Fibroblast of peridontal ligament (primary cell): ENCODE measurements at regions not wholly inside any gene's neighbourhood (a gene's known extent, or its start where the extent isn't known, plus 50 kb on each side); places are given as distances from the start of the nearest gene placed in this dataset.

Experiments used
- DNase-seq: peaks from one replicate; pipeline ENCODE4 v3.0.0-alpha.2; 2010; ENCODE audit errors: extremely low read depth

DNA sequence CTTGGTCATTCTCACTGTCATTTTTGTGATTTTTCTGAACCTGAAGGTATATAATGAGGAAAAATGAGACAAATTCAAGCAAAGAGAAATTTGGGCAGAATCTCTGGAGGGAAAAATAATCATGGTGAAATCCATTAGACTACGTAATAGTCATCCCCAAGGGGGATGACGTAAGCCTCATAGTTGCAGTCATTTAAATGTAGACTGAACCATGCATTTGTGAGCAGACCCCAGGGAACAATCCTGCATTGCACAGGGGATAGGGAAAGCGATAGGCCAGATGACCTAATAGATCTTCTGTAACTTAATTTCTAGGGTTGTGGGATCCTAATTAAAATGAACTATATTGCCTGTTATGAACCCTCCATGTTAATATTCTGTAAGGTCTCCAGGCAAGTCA is 167.4 kb upstream of the C1orf21 start:
- peak; percentile 28 for DNase-seq

DNA sequence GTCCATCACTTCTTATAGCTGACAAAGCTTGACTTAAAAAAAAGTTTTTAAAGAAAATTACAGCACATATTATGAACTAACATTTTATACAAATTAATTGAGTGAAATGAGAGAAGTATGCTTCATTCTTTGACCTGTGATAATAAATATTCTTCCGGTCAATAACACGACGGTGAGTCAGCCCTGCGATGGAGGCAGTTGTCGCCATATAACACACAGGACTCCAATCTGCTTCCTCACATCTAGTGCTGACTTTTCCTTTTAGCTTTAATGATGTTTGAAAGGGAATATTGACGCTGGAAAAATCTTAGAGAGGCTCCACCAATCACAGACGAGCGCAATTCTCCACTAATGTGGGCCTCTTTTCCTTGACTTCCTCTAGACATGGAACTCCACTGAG is 166.9 kb upstream of the C1orf21 start:
- DNase-seq = no peak

DNA sequence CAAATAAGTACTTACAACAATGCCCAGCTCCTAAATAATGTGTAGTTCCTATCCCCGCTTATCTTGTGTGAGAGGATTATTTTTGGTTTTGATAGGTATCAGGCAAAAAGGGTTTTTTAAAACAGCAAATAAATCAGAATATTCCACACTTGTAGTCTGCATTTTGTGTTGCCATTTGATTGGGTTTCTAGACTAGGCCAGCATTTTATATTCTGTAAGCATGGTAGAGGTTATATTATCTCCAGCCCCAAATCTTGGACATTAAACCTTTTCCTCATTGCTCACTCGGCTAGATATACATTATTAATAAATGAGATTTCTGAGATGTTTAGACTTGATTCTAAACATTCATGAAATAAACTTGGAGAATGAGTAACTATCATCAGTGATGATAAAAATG is 165.7 kb upstream of the C1orf21 start:
- DNase-seq = no peak

DNA sequence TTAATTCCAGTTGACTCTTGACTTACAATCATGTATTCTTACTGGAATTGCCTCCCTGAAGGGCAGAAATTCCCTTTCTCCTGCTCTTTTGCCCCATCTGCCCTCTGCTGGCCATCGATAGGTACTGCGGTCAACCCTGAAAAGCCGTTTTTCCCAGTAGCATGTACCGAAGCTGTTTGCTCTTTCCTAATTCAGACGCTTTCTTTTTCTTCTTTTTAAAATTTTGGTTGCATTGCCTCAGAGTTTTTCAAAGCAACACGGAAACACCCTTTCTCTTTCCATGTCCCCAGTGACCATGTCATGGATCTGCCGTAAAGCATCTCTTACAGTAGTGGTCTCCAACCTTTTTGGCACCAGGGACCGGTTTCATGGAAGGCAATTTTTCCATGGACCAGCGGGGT is 164.2 kb upstream of the C1orf21 start:
- peak; percentile 67 for DNase-seq

DNA sequence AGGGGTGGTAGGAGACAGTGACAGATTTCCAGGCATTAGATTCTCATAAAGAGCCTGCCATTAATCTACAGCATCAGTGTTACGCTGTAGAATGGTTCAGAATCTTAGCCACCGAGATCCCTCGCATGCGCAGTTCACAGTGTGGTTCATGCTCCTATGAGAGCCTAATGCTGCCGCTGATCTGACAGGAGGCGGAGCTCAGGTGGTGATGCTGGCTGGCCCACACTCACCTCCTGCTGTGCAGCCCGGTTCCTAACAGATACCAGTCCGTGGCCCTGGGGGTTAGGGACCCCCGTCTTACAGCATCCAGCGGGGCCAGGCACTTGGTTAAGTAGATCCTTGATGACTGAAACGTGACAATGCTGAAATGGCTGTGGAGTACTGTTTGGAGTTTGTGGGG is 163.6 kb upstream of the C1orf21 start:
- no peak for DNase-seq

DNA sequence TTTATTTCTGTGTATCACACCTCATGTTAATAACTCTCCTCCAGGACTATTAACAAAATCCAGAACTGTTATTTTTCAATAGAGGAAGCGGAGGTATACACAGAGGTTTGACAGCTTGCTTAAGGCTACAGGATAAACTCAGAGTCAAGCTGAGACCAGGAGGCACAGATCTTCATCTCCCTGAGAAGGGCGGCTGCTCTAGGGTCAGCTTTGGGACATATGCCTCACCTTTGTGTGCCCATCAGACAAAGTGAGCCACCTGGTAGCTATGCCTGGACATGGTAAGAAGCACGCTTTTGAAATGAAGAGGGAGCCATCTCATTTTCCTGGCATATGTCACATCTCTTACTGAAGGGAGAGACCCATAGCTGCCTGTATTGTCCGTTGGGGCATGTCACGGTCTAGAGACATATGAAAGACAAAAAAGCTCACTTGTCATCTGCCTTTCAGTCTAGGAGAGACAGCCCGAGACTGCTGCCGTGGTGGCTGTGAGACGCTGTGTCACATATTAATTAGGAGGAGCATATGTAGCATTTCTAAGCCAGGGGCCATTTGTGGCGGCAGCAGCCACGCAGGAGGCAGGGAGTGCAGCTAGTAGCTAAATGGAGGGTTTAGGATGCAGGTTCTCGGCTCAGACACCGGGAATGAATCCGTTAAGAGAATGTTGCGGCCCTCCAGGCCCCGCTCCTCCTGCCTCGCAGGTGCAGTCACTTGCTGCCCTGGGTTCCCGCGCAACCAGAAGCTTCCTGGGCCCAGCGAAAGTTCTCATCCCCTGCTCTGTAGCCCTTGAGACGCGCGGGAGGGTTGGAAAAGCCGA is 161.3 kb upstream of the C1orf21 start:
- DNase-seq = no peak

DNA sequence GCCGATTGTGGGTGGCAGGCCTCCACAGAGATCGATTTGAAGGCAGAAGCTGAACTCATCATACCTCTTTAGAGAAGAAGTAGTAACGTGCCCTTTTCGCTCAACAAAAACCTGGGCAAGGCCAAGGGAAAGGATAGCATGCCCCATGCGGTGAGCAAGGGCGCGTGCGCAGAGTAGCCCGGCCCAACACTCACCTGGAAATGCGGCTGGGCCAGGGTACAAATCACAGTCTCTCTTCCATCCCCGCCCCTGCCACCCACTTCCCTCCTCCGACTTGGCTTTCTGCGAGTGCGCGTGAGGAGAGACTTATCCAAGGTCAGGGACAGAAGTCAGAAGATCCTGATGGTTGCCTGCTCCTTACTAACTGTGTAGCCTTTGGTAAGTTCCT is 160.7 kb upstream of the C1orf21 start:
- no peak for DNase-seq

DNA sequence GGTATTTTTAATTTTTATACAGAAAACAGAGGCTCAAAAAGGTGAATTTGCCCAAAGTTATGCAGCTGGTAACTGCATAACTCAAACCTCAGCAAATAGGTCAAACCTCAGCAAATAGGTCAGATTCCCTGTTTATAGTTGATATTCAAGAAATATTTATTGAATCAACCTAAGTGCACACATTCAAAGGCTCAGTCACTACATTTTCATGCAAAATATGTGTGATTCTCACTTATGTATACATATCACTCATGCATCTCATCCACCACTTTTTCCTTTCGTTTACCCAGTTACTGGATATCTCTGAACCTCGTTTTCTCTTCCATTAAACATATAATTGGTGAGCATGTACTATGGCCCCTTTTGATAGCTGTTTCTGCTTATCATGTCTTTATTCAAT is 158.3 kb upstream of the C1orf21 start:
- no peak for DNase-seq

DNA sequence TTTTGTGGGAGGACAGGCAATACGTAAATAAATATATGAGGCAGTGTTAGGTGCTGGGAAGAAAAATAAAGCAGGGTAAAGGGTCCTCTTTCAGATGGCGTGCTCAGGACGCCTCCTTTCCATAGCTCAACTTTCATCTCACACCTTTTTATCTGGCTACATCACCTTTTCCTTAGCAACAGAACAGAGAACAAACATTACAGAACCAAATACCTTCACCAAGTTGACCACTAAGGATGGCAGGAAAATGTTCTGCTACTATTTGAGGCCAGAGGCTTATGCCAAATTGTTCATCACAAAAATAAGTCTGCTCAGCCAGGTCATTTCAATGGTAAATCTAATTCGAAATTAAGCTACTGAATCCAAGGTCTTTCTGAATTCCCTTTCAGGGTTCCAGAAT is 149.2 kb upstream of the C1orf21 start:
- no peak for DNase-seq

DNA sequence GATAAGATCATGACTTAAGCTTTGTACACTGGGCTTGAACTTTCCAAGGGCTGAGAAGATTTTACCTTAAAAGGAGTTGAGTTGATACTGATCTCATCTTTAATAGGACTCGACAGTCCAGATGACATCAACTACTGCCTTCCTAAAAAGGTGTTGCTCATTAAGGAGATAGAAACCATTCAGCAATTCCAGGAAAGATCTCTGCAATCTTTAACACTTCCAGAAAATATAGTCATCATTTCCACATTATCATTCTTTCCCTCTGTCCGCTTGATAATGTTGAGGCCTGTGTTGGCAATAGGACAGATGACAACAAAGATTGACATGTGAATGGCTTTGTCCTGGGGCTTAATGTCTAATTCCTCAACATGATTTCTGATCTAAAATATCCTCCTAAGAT is 145.4 kb upstream of the C1orf21 start:
- no peak for DNase-seq

DNA sequence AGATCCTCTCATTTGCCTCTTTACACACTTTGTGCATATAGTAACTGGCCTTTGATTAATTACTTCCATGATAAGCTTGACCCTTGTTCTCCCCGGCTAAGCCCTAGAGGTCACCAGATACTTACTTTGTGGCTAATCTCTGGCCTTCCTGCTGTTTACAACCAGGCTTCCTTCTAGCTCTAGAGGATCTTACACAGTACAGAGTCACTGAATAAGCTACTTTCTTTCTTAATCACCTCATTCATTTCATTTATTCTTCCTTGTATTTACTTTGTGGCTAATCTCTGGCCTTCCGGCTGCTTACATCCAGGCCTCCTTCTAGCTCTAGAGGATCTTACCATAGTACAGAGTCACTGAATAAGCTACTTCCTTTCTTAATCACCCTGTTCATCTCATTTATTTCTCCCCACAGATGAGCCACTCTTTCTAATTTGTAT is 144.3 kb upstream of the C1orf21 start:
- peak; percentile 67 for DNase-seq

DNA sequence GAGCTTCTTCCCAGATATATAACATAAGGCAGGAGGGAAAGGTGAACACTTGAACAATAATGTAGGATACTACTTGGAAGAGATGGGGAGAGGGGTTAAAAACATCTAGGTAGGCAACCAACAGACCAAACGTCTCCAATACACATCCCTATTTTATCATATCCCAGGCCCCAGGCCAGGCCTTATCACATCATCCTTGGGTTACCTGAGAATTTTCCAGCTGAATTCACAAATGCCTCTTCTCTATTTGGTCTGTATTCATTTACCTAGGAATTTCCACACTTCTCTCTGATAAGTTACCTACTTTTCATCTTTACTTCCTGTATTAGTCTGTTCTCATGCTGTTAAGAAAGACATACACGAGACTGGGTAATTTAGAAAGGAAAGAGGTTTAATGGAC is 141.9 kb upstream of the C1orf21 start:
- no peak for DNase-seq

DNA sequence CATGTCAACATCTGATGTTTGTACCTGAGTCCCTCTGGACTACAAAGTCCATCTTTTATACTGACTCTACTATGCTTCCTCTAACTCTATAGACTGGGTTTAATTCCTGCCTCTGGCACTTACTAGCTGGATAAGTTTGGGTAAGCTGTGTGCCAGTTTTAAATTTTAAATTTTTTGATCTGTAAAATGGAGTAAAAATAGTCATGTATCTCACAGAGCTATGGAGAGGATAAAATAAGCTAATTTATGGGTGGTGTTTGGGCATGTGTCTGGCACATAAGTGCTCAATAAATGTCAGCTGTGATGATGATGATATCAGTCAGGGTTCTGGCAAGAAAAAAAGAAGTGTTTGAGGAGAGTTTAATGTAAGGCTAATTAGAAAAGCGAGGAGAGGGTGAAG is 139.2 kb upstream of the C1orf21 start:
- DNase-seq = no peak

DNA sequence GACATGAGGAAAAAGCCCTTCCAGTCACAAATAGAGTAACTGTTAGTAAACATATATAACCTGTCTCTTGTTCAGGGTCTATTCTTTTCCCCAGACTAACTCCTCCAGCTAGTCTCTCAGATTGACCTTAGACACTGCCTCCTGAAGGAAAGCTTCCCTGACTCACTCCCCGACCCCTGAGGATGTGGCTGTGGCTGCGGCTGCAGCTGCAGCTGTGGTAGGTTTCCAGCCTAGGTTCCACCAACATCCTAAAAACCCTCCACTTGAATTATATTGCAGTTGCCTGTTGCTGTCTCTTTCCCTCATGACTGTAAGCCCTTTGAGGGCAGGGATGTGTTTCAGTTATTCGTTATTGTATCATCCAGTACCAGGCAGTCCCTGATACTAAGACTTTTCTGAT is 132.9 kb upstream of the C1orf21 start:
- DNase-seq = no peak

DNA sequence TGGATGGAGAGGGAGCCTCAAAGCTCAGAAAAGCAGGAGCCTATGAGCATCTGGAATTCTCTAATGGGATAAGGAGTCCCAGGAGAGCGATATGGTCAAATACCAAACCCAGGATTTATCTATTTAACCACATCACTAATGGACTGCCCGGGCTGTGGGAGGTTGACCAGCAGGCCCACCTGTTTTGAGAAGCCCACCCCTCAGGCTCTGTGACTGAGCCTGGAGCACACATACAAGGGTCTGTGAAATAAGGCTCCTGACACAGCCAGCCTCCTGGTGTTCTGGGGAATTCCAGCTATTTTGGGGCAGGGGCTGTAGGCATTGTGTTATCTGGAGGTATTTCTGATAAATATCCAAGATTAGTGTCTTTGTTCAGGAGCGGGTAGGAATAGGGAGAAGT is 132.0 kb upstream of the C1orf21 start:
- no peak for DNase-seq

DNA sequence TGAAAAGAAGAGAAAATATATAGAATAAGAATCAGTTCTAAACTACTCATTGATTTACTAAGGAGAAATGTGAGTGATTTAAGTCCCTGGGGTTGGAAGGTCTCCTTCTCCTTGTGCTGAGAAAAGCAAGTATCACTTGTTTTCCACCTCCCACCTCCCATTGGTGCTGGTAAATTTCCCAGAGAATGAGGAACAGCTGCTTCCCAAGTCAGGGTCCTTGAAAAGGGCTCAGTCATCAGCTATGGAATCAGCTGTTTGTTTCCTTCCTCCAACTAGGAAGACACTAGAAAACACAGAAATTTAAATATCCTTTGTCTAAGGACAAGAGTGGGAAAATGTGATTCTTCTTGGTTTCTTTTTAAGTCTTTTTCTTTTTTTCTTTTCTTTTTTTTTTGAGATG is 131.3 kb upstream of the C1orf21 start:
- DNase-seq = peak; percentile 18

DNA sequence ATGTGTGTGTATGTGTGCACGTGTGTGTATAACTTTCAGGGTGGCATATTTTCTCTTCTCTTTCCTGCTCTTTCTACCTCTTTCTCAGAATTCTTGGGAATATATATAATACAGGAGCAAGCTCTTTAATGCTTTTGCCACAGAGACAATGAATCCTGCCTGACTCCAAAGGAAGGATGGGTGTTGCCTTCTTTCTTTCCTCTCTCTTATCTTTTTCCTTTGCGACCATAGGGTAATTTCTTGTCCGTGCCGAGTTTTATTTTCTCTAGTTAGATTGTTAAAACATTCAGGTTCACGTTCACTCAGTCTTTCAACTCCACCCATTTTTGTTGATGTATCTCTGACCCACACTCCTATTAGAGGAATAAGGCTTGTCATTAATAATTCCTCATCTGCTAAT is 129.0 kb upstream of the C1orf21 start:
- no peak for DNase-seq

DNA sequence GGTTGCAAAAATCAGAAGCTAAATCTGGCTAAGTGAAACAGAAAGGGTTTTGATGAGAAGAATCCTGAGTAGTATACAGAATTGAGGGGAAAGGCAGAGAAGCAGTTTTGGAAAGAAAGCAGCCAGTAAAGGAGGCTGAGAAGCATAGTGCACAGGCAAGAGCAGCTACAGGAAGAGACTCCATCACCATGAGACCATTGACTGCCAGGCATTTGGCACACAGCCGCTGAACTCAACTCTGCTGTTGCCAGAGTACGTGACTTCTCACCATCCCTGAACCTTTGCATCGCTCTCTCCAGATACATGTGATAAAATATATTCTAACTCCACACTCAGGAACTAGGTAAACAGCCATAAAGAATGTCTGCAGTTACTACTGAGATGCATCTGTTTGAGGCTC is 128.3 kb upstream of the C1orf21 start:
- DNase-seq = no peak

DNA sequence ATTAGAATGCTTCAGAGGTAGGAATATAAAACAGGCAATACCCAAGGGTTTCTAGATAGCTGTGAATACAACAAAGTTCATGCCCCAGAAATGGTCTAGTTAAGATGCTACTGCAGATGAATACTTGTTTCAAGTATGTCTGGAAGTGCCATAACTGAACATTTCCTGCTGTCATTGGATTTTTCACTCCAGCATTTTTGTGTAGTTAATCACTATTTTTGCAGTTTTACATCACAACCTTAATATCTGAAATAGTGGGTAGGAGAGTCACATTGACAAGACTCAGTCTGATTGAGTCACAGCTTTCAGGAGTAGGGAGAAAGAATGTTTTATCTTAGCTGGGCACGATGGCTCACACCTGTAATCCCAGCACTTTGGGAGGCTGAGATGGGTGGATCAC is 126.4 kb upstream of the C1orf21 start:
- DNase-seq = peak; percentile 48

DNA sequence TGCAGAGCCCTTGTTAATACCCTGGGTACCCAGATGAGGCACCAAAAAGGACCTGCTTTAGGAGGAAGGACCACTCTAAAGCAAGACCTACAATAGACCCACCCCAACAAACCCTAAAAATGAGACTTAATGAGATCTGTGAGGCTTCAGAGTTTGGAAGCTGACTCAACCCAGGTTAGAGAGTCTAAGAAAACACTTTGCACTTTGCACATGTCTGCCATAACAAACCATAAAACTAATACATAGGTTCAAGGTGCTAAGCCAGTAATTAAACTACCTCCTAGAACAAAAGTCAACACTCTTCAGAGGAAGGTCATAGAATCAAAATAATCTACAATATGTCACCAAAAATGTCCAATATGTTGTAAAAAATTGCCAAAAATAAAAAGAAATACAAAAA is 124.7 kb upstream of the C1orf21 start:
- no peak for DNase-seq

DNA sequence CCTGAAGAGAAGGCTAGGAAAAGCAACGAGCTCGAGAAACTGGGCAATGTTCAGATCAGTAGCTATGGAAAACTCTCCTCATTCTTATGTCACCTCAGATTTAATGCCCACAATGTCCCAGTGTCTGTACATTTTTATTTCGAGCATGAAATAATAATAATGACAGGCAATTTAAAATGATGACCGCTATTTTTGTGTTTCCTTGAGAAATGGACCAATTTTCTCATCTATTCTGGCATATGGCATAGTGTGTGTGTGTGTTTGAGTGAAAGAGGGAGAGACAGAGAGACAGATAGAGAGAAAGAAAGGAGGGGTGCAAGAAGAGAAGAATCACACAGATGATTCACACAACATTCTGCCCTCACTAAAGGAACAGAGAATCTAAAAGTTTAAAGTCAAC is 119.1 kb upstream of the C1orf21 start:
- no peak for DNase-seq

DNA sequence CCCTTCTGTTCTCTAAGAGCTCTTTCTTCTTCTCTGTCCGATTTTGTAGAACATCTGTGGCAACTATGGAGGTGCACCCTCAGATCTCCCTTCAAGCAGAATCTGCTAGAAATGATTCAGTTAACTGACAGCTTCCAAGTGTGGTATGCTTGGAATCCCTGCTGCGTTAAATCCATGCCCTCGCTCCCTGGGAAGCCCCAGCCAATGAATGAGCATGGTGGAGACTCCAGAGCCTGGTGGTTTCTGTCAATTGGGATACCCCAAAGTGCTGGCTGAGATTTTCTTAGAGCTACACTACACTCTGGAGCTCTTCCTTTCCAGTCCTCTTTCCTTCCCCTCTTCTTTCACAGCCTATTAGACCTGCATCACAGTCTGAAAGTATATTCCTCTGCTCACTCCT is 116.3 kb upstream of the C1orf21 start:
- DNase-seq = peak; percentile 14

DNA sequence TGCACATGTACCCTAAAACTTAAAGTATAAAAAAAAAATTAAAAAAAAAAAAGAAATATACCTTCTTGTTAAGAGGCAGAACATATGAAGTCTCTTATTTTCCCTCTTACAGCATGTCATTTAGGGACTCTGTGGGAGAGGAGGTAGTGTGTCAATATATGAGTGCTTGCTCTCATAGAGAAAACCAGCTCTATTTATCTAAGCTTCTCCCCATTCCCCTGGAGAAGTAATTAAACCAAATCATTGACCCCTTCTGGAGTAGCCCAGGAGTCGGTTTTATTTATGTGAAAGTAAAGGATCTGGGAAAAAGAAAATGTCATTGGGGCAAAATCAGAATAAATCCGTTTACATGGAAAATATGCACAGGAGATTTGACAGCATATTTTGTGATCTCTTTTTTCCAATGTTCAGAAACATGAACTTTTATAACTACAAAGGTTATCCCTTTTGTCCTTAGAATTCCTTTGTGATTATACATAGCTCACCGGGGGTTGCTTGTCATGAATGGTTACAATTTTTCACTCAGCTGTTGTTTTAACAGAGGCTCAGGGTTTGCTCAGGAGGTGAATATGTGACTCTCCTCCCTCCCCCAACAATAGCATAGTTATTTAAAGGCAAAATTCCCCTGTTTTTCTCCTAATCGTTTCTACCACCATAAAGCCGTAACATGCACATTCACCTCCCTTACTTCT is 114.5 kb upstream of the C1orf21 start:
- DNase-seq = no peak

DNA sequence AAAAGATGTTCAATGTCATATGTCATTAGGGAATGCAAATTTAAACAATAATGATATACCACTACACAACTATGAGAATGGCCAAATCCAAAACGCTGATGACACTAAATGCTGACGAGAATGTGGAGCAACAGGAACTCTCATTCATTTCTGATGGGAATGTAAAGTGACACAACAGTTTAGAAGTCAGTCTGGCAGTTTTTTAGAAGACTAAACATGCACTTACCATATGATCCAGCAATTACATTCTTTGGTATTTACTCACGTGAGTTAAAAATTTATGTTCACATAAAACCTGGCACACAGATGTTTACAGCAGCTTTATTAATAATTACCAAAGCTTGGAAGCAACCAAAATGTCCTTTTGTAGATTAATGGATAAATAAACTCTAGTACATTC is 110.4 kb upstream of the C1orf21 start:
- no peak for DNase-seq
